ENCODE measurements at regions not wholly inside any gene's neighbourhood (a gene's known extent, or its start where the extent isn't known, plus 50 kb on each side); places are given as distances from the start of the nearest gene placed in this dataset.
A peak's percentile ranks its signal among the peaks of the same experiment; 100 is the strongest.

GRCh38 chr10:64115908-64116643 is 594.9 kb downstream of the REEP3 start:
- H3K4me1 Mint-ChIP-seq, result peaks cover 38% of the 10 kb centered on the region
- peak; percentile 90 for ATAC-seq
- Histone ChIP-seq H3K27ac (ENCODE audit: low read depth) (peak overlapping the region; percentile 33; the same call in 1 of the 2 replicates), H4K20me1 (replicated peaks; ENCODE audit: insufficient read depth) (no peaks in the 10 kb centered on the region), H3K4me3 (no peak overlapping the region), H3K27me3 (ENCODE audit: insufficient read depth) (no peaks in the 10 kb centered on the region), H3K4me1 (ENCODE audit: insufficient read depth) (peaks cover 22% of the 10 kb centered on the region), H2AFZ (no peak overlapping the region), H3K9me2 (ENCODE audit: insufficient read depth) (peaks cover 9% of the 10 kb centered on the region; the same call in 1 of the 2 replicates), H3F3A (replicated peaks; ENCODE audit: low read depth) (no peaks in the 10 kb centered on the region), H3K36me3 (ENCODE audit: insufficient read depth) (no peaks in the 10 kb centered on the region; the same call in 1 of the 2 replicates), H3K79me2 (replicated peaks; ENCODE audit: insufficient read depth) (no peaks in the 10 kb centered on the region), H3K4me2 (no peak overlapping the region)
- peaks cover 7% of the 10 kb centered on the region for H3K27me3 Mint-ChIP-seq (ENCODE audit: insufficient read depth, low read depth, poor library complexity)
- peaks cover 8% of the 10 kb centered on the region for H3K9me3 Mint-ChIP-seq
- peaks cover 6% of the 10 kb centered on the region; the same call in 2 of the 3 replicates for H3K36me3 Mint-ChIP-seq (ENCODE audit: low read depth)
- H3K4me3 Mint-ChIP-seq, result no peak overlapping the region
- TF ChIP-seq NANOG (IDR thresholded peaks at IDR 0.05; ENCODE audit: borderline replicate concordance) (no peak), CREB1 (CRISPR knock-in tag; IDR thresholded peaks at IDR 0.05; ENCODE audit: low read depth) (no peak), JUNB (IDR thresholded peaks at IDR 0.05; ENCODE audit: unreplicated experiment) (no peak), EZH2 (IDR thresholded peaks at IDR 0.05; ENCODE audit: low read depth, unreplicated experiment) (no peak), REST (IDR thresholded peaks at IDR 0.05; ENCODE audit: unreplicated experiment) (no peak), POLR2AphosphoS5 (IDR thresholded peaks at IDR 0.05; ENCODE audit: low read depth) (no peak), ZNF331 (CRISPR knock-in tag; IDR thresholded peaks at IDR 0.05; ENCODE audit: low read depth) (no peak)
- TF ChIP-seq, protein P1, sequence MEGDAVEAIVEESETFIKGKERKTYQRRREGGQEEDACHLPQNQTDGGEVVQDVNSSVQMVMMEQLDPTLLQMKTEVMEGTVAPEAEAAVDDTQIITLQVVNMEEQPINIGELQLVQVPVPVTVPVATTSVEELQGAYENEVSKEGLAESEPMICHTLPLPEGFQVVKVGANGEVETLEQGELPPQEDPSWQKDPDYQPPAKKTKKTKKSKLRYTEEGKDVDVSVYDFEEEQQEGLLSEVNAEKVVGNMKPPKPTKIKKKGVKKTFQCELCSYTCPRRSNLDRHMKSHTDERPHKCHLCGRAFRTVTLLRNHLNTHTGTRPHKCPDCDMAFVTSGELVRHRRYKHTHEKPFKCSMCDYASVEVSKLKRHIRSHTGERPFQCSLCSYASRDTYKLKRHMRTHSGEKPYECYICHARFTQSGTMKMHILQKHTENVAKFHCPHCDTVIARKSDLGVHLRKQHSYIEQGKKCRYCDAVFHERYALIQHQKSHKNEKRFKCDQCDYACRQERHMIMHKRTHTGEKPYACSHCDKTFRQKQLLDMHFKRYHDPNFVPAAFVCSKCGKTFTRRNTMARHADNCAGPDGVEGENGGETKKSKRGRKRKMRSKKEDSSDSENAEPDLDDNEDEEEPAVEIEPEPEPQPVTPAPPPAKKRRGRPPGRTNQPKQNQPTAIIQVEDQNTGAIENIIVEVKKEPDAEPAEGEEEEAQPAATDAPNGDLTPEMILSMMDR (conservative IDR thresholded peaks at IDR 0.05; ENCODE audit: low read depth in 2 of 2), result peak; percentile 66 to 75
- DNase-seq (ENCODE audit: low spot score), result peak; percentile 75
- H3K27ac Mint-ChIP-seq, result peak overlapping the region; percentile 54; the same call in 1 of the 2 replicates

DNA sequence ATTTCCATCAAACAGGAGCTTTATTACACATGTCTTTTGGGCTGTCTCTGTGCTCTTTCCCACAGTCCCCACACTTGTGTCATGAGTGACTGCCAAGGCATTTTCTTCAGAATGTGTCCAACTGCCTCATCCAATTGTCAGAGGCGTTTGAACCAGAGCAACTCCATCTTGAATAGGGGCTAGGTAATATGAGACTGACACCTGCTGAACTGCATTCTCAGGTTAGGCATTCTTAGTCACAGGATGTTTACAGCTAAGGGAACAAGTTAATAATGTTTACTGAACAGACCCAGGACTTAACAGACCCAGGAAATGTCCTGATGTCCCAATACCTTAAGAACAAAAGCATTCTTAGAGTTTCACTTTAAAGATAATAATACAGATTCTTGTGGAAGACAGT is 595.5 kb downstream of the REEP3 start:
- Mint-ChIP-seq H3K36me3 (ENCODE audit: low read depth) (peaks cover 6% of the 10 kb centered on the region; the same call in 2 of the 3 replicates), H3K4me1 (peaks cover 38% of the 10 kb centered on the region), H3K27ac (no peak overlapping the region; the same call in 1 of the 2 replicates), H3K27me3 (ENCODE audit: insufficient read depth, low read depth, poor library complexity) (peaks cover 7% of the 10 kb centered on the region), H3K9me3 (peaks cover 10% of the 10 kb centered on the region), H3K4me3 (no peak overlapping the region)
- Histone ChIP-seq H3K27me3 (ENCODE audit: insufficient read depth) (no peaks in the 10 kb centered on the region), H3K36me3 (ENCODE audit: insufficient read depth) (no peaks in the 10 kb centered on the region; the same call in 1 of the 2 replicates), H2AFZ (no peak overlapping the region), H3K27ac (ENCODE audit: low read depth) (peak overlapping the region; percentile 73), H4K20me1 (replicated peaks; ENCODE audit: insufficient read depth) (no peaks in the 10 kb centered on the region), H3K9me2 (ENCODE audit: insufficient read depth) (peaks cover 9% of the 10 kb centered on the region; the same call in 1 of the 2 replicates), H3K79me2 (replicated peaks; ENCODE audit: insufficient read depth) (no peaks in the 10 kb centered on the region), H3K4me3 (no peak overlapping the region), H3K4me2 (no peak overlapping the region), H3F3A (replicated peaks; ENCODE audit: low read depth) (no peaks in the 10 kb centered on the region), H3K4me1 (ENCODE audit: insufficient read depth) (peaks cover 22% of the 10 kb centered on the region)
- DNase-seq (ENCODE audit: low spot score) (peak; percentile 58), ATAC-seq (peak; percentile 63)
- no peak for TF ChIP-seq POLR2AphosphoS5 (IDR thresholded peaks at IDR 0.05; ENCODE audit: low read depth)
- TF ChIP-seq ETS1 (IDR thresholded peaks at IDR 0.05), result peak; percentile 42; the same call in 1 of the 2 replicates
- peak; percentile 82 for TF ChIP-seq NANOG (IDR thresholded peaks at IDR 0.05; ENCODE audit: borderline replicate concordance)
- TF ChIP-seq ZNF114 (CRISPR knock-in tag; IDR thresholded peaks at IDR 0.05), result no peak
